Suprapubic skin (tissue), 4 donors: ENCODE measurements at regions not wholly inside any gene's neighbourhood (a gene's known extent, or its start where the extent isn't known, plus 50 kb on each side); places are given as distances from the start of the nearest gene placed in this dataset.

ENCODE experiments used
- DNase-seq, 2 donors: peaks; one replicate each; pipeline ENCODE4 v3.0.0-alpha.2; 2019; ENCODE audit warnings: low spot score in 2 of 2
- H3K27ac ChIP-seq: fragments of 200-600 bp; sonication (generic); one replicate; pipeline ENCODE4 v1.5.1; 2019
- H3K27me3 ChIP-seq: fragments of 200-600 bp; sonication (generic); one replicate; pipeline ENCODE4 v1.5.1; 2019
- H3K36me3 ChIP-seq: fragments of 200-600 bp; sonication (generic); one replicate; pipeline ENCODE4 v1.5.1; 2019
- H3K4me1 ChIP-seq: fragments of 200-600 bp; sonication (generic); one replicate; pipeline ENCODE4 v1.5.1; 2019
- H3K4me3 ChIP-seq: fragments of 200-600 bp; sonication (generic); one replicate; pipeline ENCODE4 v1.5.1; 2019; ENCODE audit warnings: mild to moderate bottlenecking
- H3K9me3 ChIP-seq: fragments of 200-600 bp; sonication (generic); one replicate; pipeline ENCODE4 v1.5.1; 2019
- CTCF ChIP-seq, 2 donors: fragments of 200-600 bp in 1 of 2; fragments of 450-650 bp in 1 of 2; sonication (generic) in 1 of 2; IDR thresholded peaks; one replicate each; pipeline ENCODE4 v1.5.1; 2016 to 2019; ENCODE audit warnings: antibody characterized with exemption in 2 of 2, mild to moderate bottlenecking in 1 of 2, moderate library complexity in 1 of 2
- EP300 ChIP-seq: sonication (generic); formaldehyde crosslinking; IDR thresholded peaks from one replicate; pipeline ENCODE4 v1.6.1; 2017; ENCODE audit warnings: antibody characterized with exemption
- POLR2A ChIP-seq, 2 donors: fragments of 450-650 bp; IDR thresholded peaks; one replicate each; pipeline ENCODE4 v1.6.1; 2017; ENCODE audit warnings: antibody characterized with exemption in 2 of 2, mild to moderate bottlenecking in 2 of 2, moderate library complexity in 2 of 2
- POLR2AphosphoS5 ChIP-seq, 3 donors: sonication (generic); formaldehyde crosslinking; IDR thresholded peaks; one replicate each; pipeline ENCODE4 v1.6.1; 2017; ENCODE audit warnings: antibody characterized with exemption in 3 of 3
- WGBS: methylation state at CpG from one replicate; pipeline ENCODE4 v1.1.5; 2018; 5-methylcytosine and 5-hydroxymethylcytosine counted together

DNA sequence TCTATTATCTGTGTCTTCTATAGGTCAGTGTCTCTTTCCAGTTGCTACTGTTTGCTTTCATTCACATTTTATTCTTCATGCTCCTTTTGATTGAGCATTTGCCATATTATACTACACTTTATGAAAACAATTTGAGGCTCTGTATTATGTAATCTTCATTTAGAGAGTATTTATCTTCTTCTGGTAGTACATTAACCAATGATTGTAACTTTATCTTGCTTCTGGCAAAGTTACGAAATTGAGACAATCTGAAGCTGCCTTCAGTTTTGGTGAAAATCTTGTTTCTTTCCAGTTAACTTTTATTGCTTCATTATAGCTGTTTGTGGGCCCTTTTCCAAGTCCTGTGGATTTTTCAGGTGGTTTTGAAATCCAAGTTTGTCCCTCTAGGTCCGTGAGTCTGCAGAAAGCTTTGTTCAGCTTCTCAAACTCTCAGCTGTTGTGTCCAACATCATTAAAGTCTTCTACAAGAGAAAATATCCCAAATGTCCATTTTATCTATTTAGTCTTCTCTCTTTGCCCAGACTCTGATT is 1255.4 kb upstream of the SPRY2 start:
- TF ChIP-seq CTCF (IDR thresholded peaks at IDR 0.05) = no peak
- TF ChIP-seq POLR2AphosphoS5 (IDR thresholded peaks at IDR 0.05) = no peak
- TF ChIP-seq POLR2A (IDR thresholded peaks at IDR 0.05) = no peak
- no peak for TF ChIP-seq EP300
- H3K4me3 ChIP-seq = no peak overlapping the region
- H3K27ac ChIP-seq = no peak overlapping the region
- WGBS = 51% methylated on average over 2 of the region's 2 CpGs
- H3K4me1 ChIP-seq = no peaks in the 10 kb centered on the region
- no peak for DNase-seq
- no peaks in the 10 kb centered on the region for H3K9me3 ChIP-seq
- H3K27me3 ChIP-seq = no peaks in the 10 kb centered on the region
- no peaks in the 10 kb centered on the region for H3K36me3 ChIP-seq

DNA sequence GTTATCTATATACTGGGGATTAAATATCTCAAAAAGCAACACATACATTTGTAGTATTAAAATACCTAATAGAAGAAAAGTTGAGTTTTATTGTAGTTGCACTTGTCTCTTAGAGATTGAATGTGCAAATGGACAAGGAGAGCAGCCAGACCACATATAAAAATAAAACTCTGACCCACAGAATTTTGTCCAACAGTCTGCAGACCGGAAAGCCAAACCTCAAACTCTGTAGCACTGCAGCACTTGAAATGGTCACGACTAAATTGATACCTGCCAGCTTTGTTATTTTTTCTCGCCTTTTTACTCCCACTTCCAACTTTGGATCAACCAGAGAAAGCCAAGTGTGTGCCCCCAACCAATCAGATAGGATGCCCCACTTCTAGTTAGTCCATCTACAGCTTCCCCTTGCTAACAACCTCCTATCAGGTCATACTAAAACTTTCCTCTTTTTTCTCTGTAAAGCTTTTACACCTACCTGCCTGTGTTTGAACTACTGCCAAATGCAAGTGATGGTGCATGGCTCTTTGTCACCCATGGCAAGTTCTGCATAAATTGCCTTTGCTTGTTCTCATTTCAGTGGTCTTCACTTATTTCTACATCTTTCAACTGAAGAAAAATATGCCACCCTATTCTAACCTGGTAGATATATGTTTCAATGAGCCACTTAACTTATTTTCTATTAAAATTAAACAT is 1250.7 kb upstream of the SPRY2 start:
- no peaks in the 10 kb centered on the region for H3K4me1 ChIP-seq
- no peaks in the 10 kb centered on the region for H3K27me3 ChIP-seq

DNA sequence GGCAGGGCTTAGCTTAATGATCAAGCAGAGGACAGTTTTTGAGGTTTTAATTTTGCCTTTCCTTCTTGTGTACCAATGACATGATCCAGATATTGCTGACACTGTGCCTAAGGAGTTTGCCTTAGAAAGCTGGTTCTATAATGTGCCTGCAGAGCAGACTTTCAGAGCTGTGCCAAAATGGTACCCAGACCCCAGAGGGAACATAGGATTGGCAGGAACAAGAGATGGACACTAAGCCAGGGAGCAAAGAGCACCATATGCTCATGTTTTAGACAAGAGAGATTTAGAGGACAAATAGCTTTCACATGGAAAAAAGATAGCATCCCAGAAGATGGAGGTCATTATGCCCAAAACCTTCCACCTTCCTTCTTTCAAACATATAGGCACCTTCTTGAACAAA is 1241.5 kb upstream of the SPRY2 start:
- no peak overlapping the region for H3K4me3 ChIP-seq
- no peak for DNase-seq
- TF ChIP-seq POLR2A (IDR thresholded peaks at IDR 0.05) (no peak), CTCF (IDR thresholded peaks at IDR 0.05) (no peak), POLR2AphosphoS5 (IDR thresholded peaks at IDR 0.05) (no peak), EP300 (no peak)
- H3K36me3 ChIP-seq = no peaks in the 10 kb centered on the region
- H3K27me3 ChIP-seq = no peaks in the 10 kb centered on the region
- H3K4me1 ChIP-seq = no peaks in the 10 kb centered on the region
- no peaks in the 10 kb centered on the region for H3K9me3 ChIP-seq
- H3K27ac ChIP-seq = no peak overlapping the region

More for the DNA sequence above, 1250.7 kb upstream of the SPRY2 start:
- Histone ChIP-seq H3K4me3 (no peak overlapping the region), H3K36me3 (no peaks in the 10 kb centered on the region), H3K9me3 (no peaks in the 10 kb centered on the region), H3K27ac (no peak overlapping the region)
- no peak for TF ChIP-seq POLR2AphosphoS5 (IDR thresholded peaks at IDR 0.05)
- no peak for TF ChIP-seq POLR2A (IDR thresholded peaks at IDR 0.05)
- no peak for TF ChIP-seq EP300
- TF ChIP-seq CTCF (IDR thresholded peaks at IDR 0.05) = no peak
- no peak for DNase-seq
- WGBS = 79% methylated on average over 3 of the region's 3 CpGs

- WGBS = 31% methylated on average over 2 of the region's 2 CpGs
These were observed 1236.8 kb upstream of the SPRY2 start for GRCh38 chr13:81577601-81578195.

More at GRCh38 chr13:81577601-81578195, 1236.8 kb upstream of the SPRY2 start:
- Histone ChIP-seq H3K4me3 (no peak overlapping the region), H3K4me1 (no peaks in the 10 kb centered on the region), H3K27ac (no peak overlapping the region), H3K36me3 (no peaks in the 10 kb centered on the region), H3K27me3 (no peaks in the 10 kb centered on the region), H3K9me3 (no peaks in the 10 kb centered on the region)
- DNase-seq = no peak
- TF ChIP-seq POLR2A (IDR thresholded peaks at IDR 0.05) (no peak), CTCF (IDR thresholded peaks at IDR 0.05) (no peak), EP300 (no peak), POLR2AphosphoS5 (IDR thresholded peaks at IDR 0.05) (no peak)
